ENCODE measurements at regions not wholly inside any gene's neighbourhood (a gene's known extent, or its start where the extent isn't known, plus 50 kb on each side); places are given as distances from the start of the nearest gene placed in this dataset.

DNA sequence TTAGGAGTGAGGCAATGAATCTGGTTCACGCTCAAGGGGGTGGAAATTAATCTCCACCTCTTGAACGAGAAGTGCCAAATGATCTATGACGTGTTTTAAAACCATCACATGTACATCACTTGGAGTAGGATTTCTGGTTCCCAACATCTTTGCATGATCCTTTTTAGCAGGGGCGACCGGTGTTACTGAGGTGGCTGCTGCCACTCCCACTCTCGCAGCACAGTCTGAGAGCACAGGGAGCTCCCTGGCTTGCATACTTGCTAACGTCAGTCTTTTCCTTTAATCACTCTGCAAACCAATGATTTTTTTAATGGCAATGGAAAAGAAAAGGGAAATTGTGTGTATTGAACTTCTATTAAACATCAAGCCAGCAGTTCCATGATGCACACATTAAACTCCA is 624.4 kb downstream of the IRX1 start:
- WGBS (ENCODE audit: missing lambda C conversion rate): 17% methylated on average over 7 of the region's 7 CpGs
- Histone ChIP-seq H3K27ac (no peak overlapping the region), H3K4me3 (no peak overlapping the region), H3K4me1 (no peaks in the 10 kb centered on the region), H3K4me2 (no peak overlapping the region), H3K9me3 (no peaks in the 10 kb centered on the region)
- FAIRE-seq: no peak
- POLR2A ChIA-PET: no interaction called here
- DNase-seq (ENCODE audit: low read depth in 1 of 2, low spot score in 1 of 2): no peak
- no peak for ATAC-seq
- TF ChIP-seq POLR2AphosphoS2 (conservative IDR thresholded peaks at IDR 0.05; ENCODE audit: low read length): no peak
- TF ChIP-seq EHF (CRISPR knock-in tag; IDR thresholded peaks at IDR 0.05): no peak
- TF ChIP-seq RNF2 (IDR thresholded peaks at IDR 0.05; ENCODE audit: borderline replicate concordance, low read depth): no peak
- no peak for TF ChIP-seq RFX5 (IDR thresholded peaks at IDR 0.05)
- TF ChIP-seq, protein P1, sequence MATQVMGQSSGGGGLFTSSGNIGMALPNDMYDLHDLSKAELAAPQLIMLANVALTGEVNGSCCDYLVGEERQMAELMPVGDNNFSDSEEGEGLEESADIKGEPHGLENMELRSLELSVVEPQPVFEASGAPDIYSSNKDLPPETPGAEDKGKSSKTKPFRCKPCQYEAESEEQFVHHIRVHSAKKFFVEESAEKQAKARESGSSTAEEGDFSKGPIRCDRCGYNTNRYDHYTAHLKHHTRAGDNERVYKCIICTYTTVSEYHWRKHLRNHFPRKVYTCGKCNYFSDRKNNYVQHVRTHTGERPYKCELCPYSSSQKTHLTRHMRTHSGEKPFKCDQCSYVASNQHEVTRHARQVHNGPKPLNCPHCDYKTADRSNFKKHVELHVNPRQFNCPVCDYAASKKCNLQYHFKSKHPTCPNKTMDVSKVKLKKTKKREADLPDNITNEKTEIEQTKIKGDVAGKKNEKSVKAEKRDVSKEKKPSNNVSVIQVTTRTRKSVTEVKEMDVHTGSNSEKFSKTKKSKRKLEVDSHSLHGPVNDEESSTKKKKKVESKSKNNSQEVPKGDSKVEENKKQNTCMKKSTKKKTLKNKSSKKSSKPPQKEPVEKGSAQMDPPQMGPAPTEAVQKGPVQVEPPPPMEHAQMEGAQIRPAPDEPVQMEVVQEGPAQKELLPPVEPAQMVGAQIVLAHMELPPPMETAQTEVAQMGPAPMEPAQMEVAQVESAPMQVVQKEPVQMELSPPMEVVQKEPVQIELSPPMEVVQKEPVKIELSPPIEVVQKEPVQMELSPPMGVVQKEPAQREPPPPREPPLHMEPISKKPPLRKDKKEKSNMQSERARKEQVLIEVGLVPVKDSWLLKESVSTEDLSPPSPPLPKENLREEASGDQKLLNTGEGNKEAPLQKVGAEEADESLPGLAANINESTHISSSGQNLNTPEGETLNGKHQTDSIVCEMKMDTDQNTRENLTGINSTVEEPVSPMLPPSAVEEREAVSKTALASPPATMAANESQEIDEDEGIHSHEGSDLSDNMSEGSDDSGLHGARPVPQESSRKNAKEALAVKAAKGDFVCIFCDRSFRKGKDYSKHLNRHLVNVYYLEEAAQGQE (IDR thresholded peaks at IDR 0.05): no peak
- no peak for TF ChIP-seq GATA3 (IDR thresholded peaks at IDR 0.05; ENCODE audit: borderline replicate concordance)
- TF ChIP-seq FOSB (CRISPR knock-in tag; IDR thresholded peaks at IDR 0.05): no peak
- no peak for TF ChIP-seq FOSL2 (IDR thresholded peaks at IDR 0.05)
- TF ChIP-seq FOSL2 (CRISPR knock-in tag; IDR thresholded peaks at IDR 0.05): no peak
- TF ChIP-seq NFE2L2 (conservative IDR thresholded peaks at IDR 0.05; ENCODE audit: low read length): no peak
- no peak for TF ChIP-seq CHD2 (IDR thresholded peaks at IDR 0.05; ENCODE audit: low read length, partially characterized antibody)
- TF ChIP-seq SMC3 (IDR thresholded peaks at IDR 0.05): no peak
- no peak for TF ChIP-seq RAD21 (conservative IDR thresholded peaks at IDR 0.05 in 1 of 2, IDR thresholded peaks at IDR 0.05 in 1 of 2)
- no peak for TF ChIP-seq NR3C1 (IDR thresholded peaks at IDR 0.05)
- TF ChIP-seq, protein P2, sequence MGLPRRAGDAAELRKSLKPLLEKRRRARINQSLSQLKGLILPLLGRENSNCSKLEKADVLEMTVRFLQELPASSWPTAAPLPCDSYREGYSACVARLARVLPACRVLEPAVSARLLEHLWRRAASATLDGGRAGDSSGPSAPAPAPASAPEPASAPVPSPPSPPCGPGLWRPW (IDR thresholded peaks at IDR 0.05): no peak
- TF ChIP-seq, protein P3, sequence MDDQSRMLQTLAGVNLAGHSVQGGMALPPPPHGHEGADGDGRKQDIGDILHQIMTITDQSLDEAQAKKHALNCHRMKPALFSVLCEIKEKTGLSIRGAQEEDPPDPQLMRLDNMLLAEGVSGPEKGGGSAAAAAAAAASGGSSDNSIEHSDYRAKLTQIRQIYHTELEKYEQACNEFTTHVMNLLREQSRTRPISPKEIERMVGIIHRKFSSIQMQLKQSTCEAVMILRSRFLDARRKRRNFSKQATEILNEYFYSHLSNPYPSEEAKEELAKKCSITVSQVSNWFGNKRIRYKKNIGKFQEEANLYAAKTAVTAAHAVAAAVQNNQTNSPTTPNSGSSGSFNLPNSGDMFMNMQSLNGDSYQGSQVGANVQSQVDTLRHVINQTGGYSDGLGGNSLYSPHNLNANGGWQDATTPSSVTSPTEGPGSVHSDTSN (IDR thresholded peaks at IDR 0.05): no peak
- TF ChIP-seq, protein P4, sequence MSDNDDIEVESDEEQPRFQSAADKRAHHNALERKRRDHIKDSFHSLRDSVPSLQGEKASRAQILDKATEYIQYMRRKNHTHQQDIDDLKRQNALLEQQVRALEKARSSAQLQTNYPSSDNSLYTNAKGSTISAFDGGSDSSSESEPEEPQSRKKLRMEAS (IDR thresholded peaks at IDR 0.05): no peak
- CTCF ChIA-PET: no interaction called here

DNA sequence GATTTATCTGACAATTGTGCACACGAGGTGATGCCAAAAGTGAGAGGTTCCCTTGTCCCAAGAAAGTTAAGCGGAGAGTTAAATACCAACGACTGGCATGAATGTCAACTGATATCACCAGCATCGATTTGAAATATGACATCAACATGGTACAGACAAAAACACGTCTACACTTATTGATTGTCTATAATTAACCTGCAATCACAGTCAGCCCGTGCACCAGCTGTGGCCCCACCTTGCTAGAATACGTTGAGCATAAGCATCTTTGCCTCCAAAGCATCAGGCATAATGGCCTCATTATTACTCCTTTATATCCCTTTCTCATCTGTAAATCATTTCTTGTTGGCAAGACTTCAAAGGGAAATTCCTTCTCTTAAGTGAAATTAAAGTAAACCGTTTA is 625.4 kb downstream of the IRX1 start:
- DNase-seq (ENCODE audit: low read depth in 1 of 2, low spot score in 1 of 2): no peak
- whole genome bisulfite sequencing (ENCODE audit: missing lambda C conversion rate): 14% methylated on average over 8 of the region's 8 CpGs
- H3K4me3 ChIP-seq: no peak overlapping the region
- ChIA-PET CTCF (no interaction called here), POLR2A (no interaction called here)
- FAIRE-seq: no peak
- no peak for ATAC-seq
- no peak overlapping the region for H3K4me2 ChIP-seq
- no peak for TF ChIP-seq CHD2 (IDR thresholded peaks at IDR 0.05; ENCODE audit: low read length, partially characterized antibody)
- no peak for TF ChIP-seq SREBF2 (IDR thresholded peaks at IDR 0.05)
- no peak overlapping the region for H3K27ac ChIP-seq
- no peaks in the 10 kb centered on the region for H3K4me1 ChIP-seq
- no peaks in the 10 kb centered on the region for H3K9me3 ChIP-seq

DNA sequence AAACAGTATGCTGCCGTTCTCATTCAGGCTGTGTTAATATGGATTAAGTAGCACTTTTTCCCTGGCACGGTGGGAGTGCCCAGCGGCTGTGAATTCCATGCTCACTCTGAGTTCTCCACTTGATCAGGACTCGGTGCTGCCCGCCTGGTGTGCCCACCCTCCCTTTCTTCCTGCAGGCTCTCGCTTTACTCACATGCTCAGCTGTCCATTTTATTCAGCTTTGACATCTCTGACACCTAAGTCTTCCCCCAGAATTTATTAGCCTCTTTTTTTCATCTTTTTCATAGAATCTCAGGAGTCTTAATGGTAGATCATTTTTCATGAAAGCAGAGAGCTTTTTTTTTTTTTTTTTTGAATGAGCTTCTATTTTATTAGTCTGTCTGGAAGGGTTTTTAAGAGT is 626.5 kb downstream of the IRX1 start:
- no peaks in the 10 kb centered on the region for H3K9me3 ChIP-seq
- no peak overlapping the region for H3K4me2 ChIP-seq
- no peaks in the 10 kb centered on the region for H3K4me1 ChIP-seq
- no peak overlapping the region for H3K4me3 ChIP-seq
- FAIRE-seq (no peak), ATAC-seq (no peak), DNase-seq (ENCODE audit: low read depth in 1 of 2, low spot score in 1 of 2) (no peak)
- ChIA-PET POLR2A (no interaction called here), CTCF (no interaction called here)
- TF ChIP-seq ESRRA (IDR thresholded peaks at IDR 0.05; ENCODE audit: borderline replicate concordance, low read length): no peak
- TF ChIP-seq NFE2L2 (conservative IDR thresholded peaks at IDR 0.05; ENCODE audit: low read length): no peak
- TF ChIP-seq, protein P4 (IDR thresholded peaks at IDR 0.05): no peak
- no peak for TF ChIP-seq EHF (CRISPR knock-in tag; IDR thresholded peaks at IDR 0.05)
- no peak for TF ChIP-seq FOSB (CRISPR knock-in tag; IDR thresholded peaks at IDR 0.05)
- no peak for TF ChIP-seq FOSL2 (IDR thresholded peaks at IDR 0.05)
- TF ChIP-seq FOSL2 (CRISPR knock-in tag; IDR thresholded peaks at IDR 0.05): no peak
- WGBS (ENCODE audit: missing lambda C conversion rate): 7% methylated on average over 6 of the region's 6 CpGs
- no peak overlapping the region for H3K27ac ChIP-seq
